Cardiac fibroblast (primary cell): ENCODE measurements at regions not wholly inside any gene's neighbourhood (a gene's known extent, or its start where the extent isn't known, plus 50 kb on each side); places are given as distances from the start of the nearest gene placed in this dataset.
A peak's percentile ranks its signal among the peaks of the same experiment; 100 is the strongest.

Source experiments
- DNase-seq, 2 donors: peaks; one replicate each; pipeline versions ENCODE4 v3.0.0 to v3.0.0-alpha.2; 2010; ENCODE audit warnings: low read depth in 2 of 2
- H3K4me3 ChIP-seq, 2 donors: replicated peaks in 1 of 2; 1 replicate in 1 of 2; 2 replicates in 1 of 2; pipeline ENCODE4 v1.5.1; 2011; ENCODE audit warnings: low read depth in 2 of 2, low read length in 2 of 2, mild to moderate bottlenecking in 2 of 2, moderate library complexity in 1 of 2
- TF ChIP-seq, protein P1 (sequence below): IDR thresholded peaks from one replicate; pipeline ENCODE4 v1.5.1; 2011; ENCODE audit warnings: low read depth, mild to moderate bottlenecking, low read length, inconsistent platforms

- DNase-seq = no peak
- TF ChIP-seq, protein P1, sequence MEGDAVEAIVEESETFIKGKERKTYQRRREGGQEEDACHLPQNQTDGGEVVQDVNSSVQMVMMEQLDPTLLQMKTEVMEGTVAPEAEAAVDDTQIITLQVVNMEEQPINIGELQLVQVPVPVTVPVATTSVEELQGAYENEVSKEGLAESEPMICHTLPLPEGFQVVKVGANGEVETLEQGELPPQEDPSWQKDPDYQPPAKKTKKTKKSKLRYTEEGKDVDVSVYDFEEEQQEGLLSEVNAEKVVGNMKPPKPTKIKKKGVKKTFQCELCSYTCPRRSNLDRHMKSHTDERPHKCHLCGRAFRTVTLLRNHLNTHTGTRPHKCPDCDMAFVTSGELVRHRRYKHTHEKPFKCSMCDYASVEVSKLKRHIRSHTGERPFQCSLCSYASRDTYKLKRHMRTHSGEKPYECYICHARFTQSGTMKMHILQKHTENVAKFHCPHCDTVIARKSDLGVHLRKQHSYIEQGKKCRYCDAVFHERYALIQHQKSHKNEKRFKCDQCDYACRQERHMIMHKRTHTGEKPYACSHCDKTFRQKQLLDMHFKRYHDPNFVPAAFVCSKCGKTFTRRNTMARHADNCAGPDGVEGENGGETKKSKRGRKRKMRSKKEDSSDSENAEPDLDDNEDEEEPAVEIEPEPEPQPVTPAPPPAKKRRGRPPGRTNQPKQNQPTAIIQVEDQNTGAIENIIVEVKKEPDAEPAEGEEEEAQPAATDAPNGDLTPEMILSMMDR = no peak
- no peak overlapping the region for H3K4me3 ChIP-seq
These were observed 76.2 kb upstream of the FAM83B start for GRCh38 chr6:54770328-54770727.

- DNase-seq = no peak
- no peak overlapping the region for H3K4me3 ChIP-seq
- TF ChIP-seq, protein P1 = no peak
These were observed 74.6 kb upstream of the FAM83B start for GRCh38 chr6:54771968-54772367.

- DNase-seq = no peak
- TF ChIP-seq, protein P1 = no peak
These were observed 74.0 kb upstream of the FAM83B start for GRCh38 chr6:54772610-54773009.

DNA sequence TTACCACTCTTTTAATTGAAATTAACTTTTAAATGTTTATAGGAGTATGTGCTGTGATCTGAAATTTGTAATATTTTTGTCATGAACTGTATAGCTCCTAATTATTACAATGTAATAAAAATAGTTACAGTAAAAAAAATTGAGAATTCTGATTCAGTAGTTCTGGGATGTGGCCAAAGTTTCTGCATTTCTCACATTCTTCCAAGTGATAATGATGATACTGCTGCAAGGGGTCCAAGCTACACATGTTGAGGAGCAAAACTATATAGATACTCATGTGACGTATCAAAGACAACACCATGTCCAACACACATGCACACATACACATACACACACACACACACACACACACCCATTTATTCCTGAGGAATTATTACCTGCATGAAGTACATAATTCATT, 71.0 kb upstream of the FAM83B start:
- TF ChIP-seq, protein P1 = no peak
- DNase-seq = peak; percentile 2 to 23
- H3K4me3 ChIP-seq = no peak overlapping the region

More at GRCh38 chr6:54772610-54773009, 74.0 kb upstream of the FAM83B start:
- H3K4me3 ChIP-seq = no peak overlapping the region

DNA sequence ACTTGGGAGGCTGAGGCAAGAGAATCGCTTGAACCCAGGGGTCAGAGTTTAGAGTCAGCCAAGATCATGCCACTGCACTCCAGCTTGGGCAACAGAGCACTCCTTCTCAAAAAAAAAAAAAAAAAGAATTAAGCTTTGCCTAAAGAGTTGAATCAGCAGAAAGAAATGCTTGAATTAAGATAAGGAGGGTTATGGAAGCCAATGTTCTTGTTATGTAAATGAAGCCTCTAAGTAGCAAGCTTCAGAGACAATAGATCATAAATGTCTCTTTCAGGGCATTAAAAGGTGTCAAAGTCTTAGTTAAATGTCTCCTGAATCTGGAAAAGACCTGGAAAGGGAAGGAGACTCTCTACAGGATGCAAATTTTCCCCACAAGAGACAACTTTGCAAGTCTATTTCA, 69.7 kb upstream of the FAM83B start:
- DNase-seq = no peak
- TF ChIP-seq, protein P1 = no peak
- no peak overlapping the region for H3K4me3 ChIP-seq

- TF ChIP-seq, protein P1 = no peak
- DNase-seq = no peak
- no peak overlapping the region for H3K4me3 ChIP-seq
These were observed 67.8 kb upstream of the FAM83B start for GRCh38 chr6:54778731-54779130.

GRCh38 chr6:54784011-54784410, 62.6 kb upstream of the FAM83B start:
- no peak overlapping the region for H3K4me3 ChIP-seq
- DNase-seq = no peak
- TF ChIP-seq, protein P1 = no peak
